HCT116 (cell line): ENCODE measurements at regions not wholly inside any gene's neighbourhood (a gene's known extent, or its start where the extent isn't known, plus 50 kb on each side); places are given as distances from the start of the nearest gene placed in this dataset.

Experiments
- ATAC-seq: fragments of 200-7000 bp; cut with Tn5 transposase; 2 replicates; pipeline ENCODE4 v1.9.1; 2020; ENCODE audit warnings: mild to moderate bottlenecking, moderate library complexity
- BruUV-seq: library from RNA; stranded (reverse); fragments of 400-500 nt; replicated peaks from 2 replicates; lab custom pipeline; 2021; lab: Mats Ljungman, UMichigan
- CTCF ChIA-PET: fragments of 300-600 bp; sonication (Branson Sonifier 250); formaldehyde crosslinking; loops from one replicate; lab custom pipeline; 2021; ENCODE audit warnings: antibody characterized with exemption; lab: Charles Lee
- POLR2A ChIA-PET: fragments of 300-600, 350-600 bp; sonication (Branson Sonifier 250); formaldehyde crosslinking; loops from one replicate; lab custom pipeline; 2021; ENCODE audit warnings: antibody characterized with exemption; lab: Charles Lee
- RAD21 ChIA-PET, 2 experiments: fragments of 300-600 bp; sonication (Branson Sonifier 250); formaldehyde crosslinking; loops; one replicate each; lab custom pipeline; 2023; ENCODE audit warnings: low total read pairs in 2 of 2; ENCODE audit not compliant: uncharacterized antibody in 2 of 2, unreplicated experiment in 2 of 2, low non-redundant PET in 1 of 2; lab: Charles Lee
- DNase-seq: peaks from one replicate; pipeline ENCODE4 v3.0.0-alpha.2; 2010; ENCODE audit warnings: low read depth, low spot score
- H2AFZ ChIP-seq: fragments of 200-600 bp; shearing (Covaris generic), sonication (generic); 2 replicates; pipeline ENCODE4 v1.6.1; 2017; ENCODE audit warnings: low read depth, mixed run types, mixed read lengths, antibody characterized with exemption, low read length; ENCODE audit not compliant: poor library complexity, severe bottlenecking
- H3K27ac ChIP-seq: 2 replicates; pipeline ENCODE4 v1.5.1; 2012; ENCODE audit warnings: low read depth, low read length
- H3K27me3 ChIP-seq: fragments of 200-600 bp; sonication (generic); 2 replicates; pipeline ENCODE4 v1.6.1; 2016; ENCODE audit warnings: mixed run types, low read length, mixed read lengths; ENCODE audit not compliant: insufficient read depth
- H3K36me3 ChIP-seq, 2 experiments: fragments of 200-500 bp in 1 of 2; fragments of 200-600 bp in 1 of 2; sonication (Bioruptor generic) in 1 of 2; sonication (generic) in 1 of 2; 2 replicates each; pipeline versions ENCODE4 v1.5.1 to v1.6.1; 2014 to 2016; ENCODE audit warnings: low read length in 2 of 2, inconsistent platforms in 1 of 2, mixed read lengths in 1 of 2, mixed run types in 1 of 2; ENCODE audit not compliant: insufficient read depth in 2 of 2, control insufficient read depth in 1 of 2
- H3K4me1 ChIP-seq, 2 experiments: fragments of 200-600 bp in 1 of 2; sonication (generic) in 1 of 2; 2 replicates each; pipeline versions ENCODE4 v1.5.1 to v1.6.1; 2012 to 2017; ENCODE audit warnings: low read length in 2 of 2, inconsistent platforms in 1 of 2, mild to moderate bottlenecking in 1 of 2, mixed read lengths in 1 of 2, mixed run types in 1 of 2, moderate library complexity in 1 of 2; ENCODE audit not compliant: insufficient read depth in 2 of 2, control insufficient read depth in 1 of 2
- H3K4me2 ChIP-seq: fragments of 200-600 bp; sonication (generic); 2 replicates; pipeline ENCODE4 v1.6.1; 2017; ENCODE audit warnings: mixed run types, low read length, mixed read lengths
- H3K4me3 ChIP-seq, 2 experiments: fragments of 200-600 bp in 1 of 2; sonication (generic) in 1 of 2; replicated peaks in 1 of 2; 2 replicates each; pipeline ENCODE4 v1.5.1; 2011 to 2016; ENCODE audit warnings: low read length in 2 of 2, control low read depth in 1 of 2, low read depth in 1 of 2, mild to moderate bottlenecking in 1 of 2, mixed read lengths in 1 of 2, mixed run types in 1 of 2
- H3K79me2 ChIP-seq: fragments of 200-600 bp; sonication (generic); 2 replicates; pipeline ENCODE4 v1.6.1; 2017; ENCODE audit warnings: mild to moderate bottlenecking, mixed run types, low read length, moderate library complexity, mixed read lengths; ENCODE audit not compliant: insufficient read depth
- H3K9ac ChIP-seq: fragments of 200-600 bp; sonication (generic); 2 replicates; pipeline ENCODE4 v1.6.1; 2016; ENCODE audit warnings: low read length, mixed read lengths
- H3K9me2 ChIP-seq: fragments of 200-600 bp; sonication (generic), shearing (Covaris generic); 2 replicates; pipeline ENCODE4 v1.6.1; 2017; ENCODE audit warnings: mixed run types, mild to moderate bottlenecking, moderate library complexity; ENCODE audit not compliant: insufficient read depth
- H3K9me3 ChIP-seq, 2 experiments: fragments of 200-500 bp in 1 of 2; fragments of 200-600 bp in 1 of 2; sonication (Bioruptor generic) in 1 of 2; sonication (generic) in 1 of 2; 2 replicates each; pipeline ENCODE4 v1.6.1; 2014 to 2017; ENCODE audit warnings: low read length in 2 of 2, mixed read lengths in 2 of 2, inconsistent platforms in 1 of 2, low read depth in 1 of 2, mild to moderate bottlenecking in 1 of 2, mixed run types in 1 of 2, moderate library complexity in 1 of 2; ENCODE audit not compliant: control insufficient read depth in 1 of 2, insufficient read depth in 1 of 2
- H4K20me1 ChIP-seq: fragments of 200-600 bp; sonication (generic), shearing (Covaris generic); 2 replicates; pipeline ENCODE4 v1.6.1; 2017; ENCODE audit warnings: mixed run types, mild to moderate bottlenecking, moderate library complexity; ENCODE audit not compliant: insufficient read depth
- CBX3 ChIP-seq: IDR thresholded peaks from 2 replicates; pipeline ENCODE4 v1.6.1; 2012; ENCODE audit warnings: low read depth
- ELF1 ChIP-seq: IDR thresholded peaks from 2 replicates; pipeline ENCODE4 v1.6.1; 2012; ENCODE audit warnings: low read depth, borderline replicate concordance
- EZH2 ChIP-seq: fragments of 200-600 bp; sonication (generic); IDR thresholded peaks from 2 replicates; pipeline ENCODE4 v1.6.1; 2017; ENCODE audit warnings: antibody characterized with exemption, mixed run types
- EZH2phosphoT487 ChIP-seq: fragments of 200-600 bp; IDR thresholded peaks from 2 replicates; pipeline ENCODE4 v1.6.1; 2018; ENCODE audit warnings: antibody characterized with exemption, borderline replicate concordance
- FOSL1 ChIP-seq: IDR thresholded peaks from 2 replicates; pipeline ENCODE4 v1.6.1; 2012; ENCODE audit warnings: low read depth
- JUND ChIP-seq: IDR thresholded peaks from 2 replicates; pipeline ENCODE4 v1.6.1; 2012
- POLR2A ChIP-seq: IDR thresholded peaks from 2 replicates; pipeline ENCODE4 v1.7.0; 2011; ENCODE audit warnings: borderline replicate concordance; ENCODE audit not compliant: insufficient read depth, insufficient read length; ENCODE audit errors: extremely low read depth
- POLR2AphosphoS5 ChIP-seq: IDR thresholded peaks from 2 replicates; pipeline ENCODE4 v1.6.1; 2011; ENCODE audit warnings: mild to moderate bottlenecking, low read depth, low read length, moderate library complexity
- RAD21 ChIP-seq: IDR thresholded peaks from 2 replicates; pipeline ENCODE4 v1.6.1; 2012; ENCODE audit warnings: low read depth, mild to moderate bottlenecking
- SIN3A ChIP-seq: IDR thresholded peaks from 2 replicates; pipeline ENCODE4 v1.6.1; 2012; ENCODE audit warnings: low read depth
- SP1 ChIP-seq: IDR thresholded peaks from 2 replicates; pipeline ENCODE4 v1.6.1; 2012; ENCODE audit warnings: low read depth
- SRF ChIP-seq: IDR thresholded peaks from 2 replicates; pipeline ENCODE4 v1.6.1; 2012; ENCODE audit warnings: low read depth
- YY1 ChIP-seq: IDR thresholded peaks from 2 replicates; pipeline ENCODE4 v1.6.1; 2011; ENCODE audit warnings: low read length, low read depth, moderate library complexity, mild to moderate bottlenecking; ENCODE audit not compliant: insufficient replicate concordance; ENCODE audit errors: extremely low read depth
- ZBTB33 ChIP-seq: IDR thresholded peaks from 2 replicates; pipeline ENCODE4 v1.6.1; 2011; ENCODE audit warnings: mild to moderate bottlenecking, low read length, moderate library complexity; ENCODE audit not compliant: insufficient replicate concordance; ENCODE audit errors: extremely low read depth
- ZFX ChIP-seq: fragments of 450-650 bp; IDR thresholded peaks from 2 replicates; pipeline ENCODE4 v1.6.1; 2017
- ZNF274 ChIP-seq: fragments of 200-500 bp; sonication (Bioruptor generic); IDR thresholded peaks from 2 replicates; pipeline ENCODE4 v1.6.1; 2014; ENCODE audit warnings: mild to moderate bottlenecking, low read depth, low read length, inconsistent platforms
- intact Hi-C: fragments of 100-400 bp; cut with micrococcal nuclease; formaldehyde crosslinking; loops from 2 replicates; pipeline ENCODE4 v1.10.0; 2022
- TF ChIP-seq, protein P1 (sequence below): IDR thresholded peaks from 2 replicates; pipeline ENCODE4 v1.6.1; 2012; ENCODE audit warnings: low read depth
- TF ChIP-seq, protein P2 (sequence below): IDR thresholded peaks from 2 replicates; pipeline ENCODE4 v1.6.1; 2012
- TF ChIP-seq, protein P3 (sequence below), 3 experiments: fragments of 200-600 bp in 1 of 3; sonication (generic) in 1 of 3; IDR thresholded peaks in 2 of 3; conservative IDR thresholded peaks in 1 of 3; 2 replicates each; pipeline ENCODE4 v1.5.1; 2012 to 2017; ENCODE audit warnings: low read depth in 2 of 3, low read length in 2 of 3, antibody characterized with exemption in 1 of 3, borderline replicate concordance in 1 of 3, control low read depth in 1 of 3, mild to moderate bottlenecking in 1 of 3, mixed read lengths in 1 of 3, mixed run types in 1 of 3, moderate library complexity in 1 of 3; ENCODE audit not compliant: insufficient read depth in 1 of 3
- TF ChIP-seq, protein P4 (sequence below): IDR thresholded peaks from 2 replicates; pipeline ENCODE4 v1.6.1; 2012

DNA sequence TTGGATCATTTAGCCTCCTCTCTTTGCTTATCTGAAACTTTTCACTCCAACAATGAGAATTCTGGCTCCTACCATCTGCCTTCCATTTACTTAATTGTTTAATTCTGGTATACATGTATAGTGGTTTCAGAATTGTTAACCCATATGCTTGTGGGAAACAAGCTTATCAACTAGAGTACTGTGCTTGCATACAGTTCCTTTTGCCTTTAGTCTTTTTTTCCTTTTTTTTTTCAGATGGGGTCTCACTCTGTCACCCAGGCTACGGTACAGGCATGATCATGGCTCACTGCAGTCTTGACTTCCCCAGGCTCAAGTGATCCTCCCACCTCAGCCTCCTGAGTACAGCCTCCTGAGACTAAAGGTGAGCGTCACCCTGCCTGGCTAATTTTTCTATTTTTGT is 153.8 kb upstream of the LHX5 start:
- no peak overlapping the region for H3K27ac ChIP-seq
- H3K9me3 ChIP-seq, result no peaks in the 10 kb centered on the region; a peak in 1 of 4 replicates
- no peak for DNase-seq
- ATAC-seq, result no peak
- ChIA-PET CTCF (no interaction called here), POLR2A (no interaction called here), RAD21 (no interaction called here)
- no peak overlapping the region for H3K4me3 ChIP-seq
- no peaks in the 10 kb centered on the region for H4K20me1 ChIP-seq
- no peaks in the 10 kb centered on the region for H3K36me3 ChIP-seq
- no peak overlapping the region for H3K9ac ChIP-seq
- H2AFZ ChIP-seq, result no peak overlapping the region
- H3K9me2 ChIP-seq, result no peaks in the 10 kb centered on the region
- H3K27me3 ChIP-seq, result peaks cover 7% of the 10 kb centered on the region; the same call in 1 of the 2 replicates
- TF ChIP-seq, protein P1, sequence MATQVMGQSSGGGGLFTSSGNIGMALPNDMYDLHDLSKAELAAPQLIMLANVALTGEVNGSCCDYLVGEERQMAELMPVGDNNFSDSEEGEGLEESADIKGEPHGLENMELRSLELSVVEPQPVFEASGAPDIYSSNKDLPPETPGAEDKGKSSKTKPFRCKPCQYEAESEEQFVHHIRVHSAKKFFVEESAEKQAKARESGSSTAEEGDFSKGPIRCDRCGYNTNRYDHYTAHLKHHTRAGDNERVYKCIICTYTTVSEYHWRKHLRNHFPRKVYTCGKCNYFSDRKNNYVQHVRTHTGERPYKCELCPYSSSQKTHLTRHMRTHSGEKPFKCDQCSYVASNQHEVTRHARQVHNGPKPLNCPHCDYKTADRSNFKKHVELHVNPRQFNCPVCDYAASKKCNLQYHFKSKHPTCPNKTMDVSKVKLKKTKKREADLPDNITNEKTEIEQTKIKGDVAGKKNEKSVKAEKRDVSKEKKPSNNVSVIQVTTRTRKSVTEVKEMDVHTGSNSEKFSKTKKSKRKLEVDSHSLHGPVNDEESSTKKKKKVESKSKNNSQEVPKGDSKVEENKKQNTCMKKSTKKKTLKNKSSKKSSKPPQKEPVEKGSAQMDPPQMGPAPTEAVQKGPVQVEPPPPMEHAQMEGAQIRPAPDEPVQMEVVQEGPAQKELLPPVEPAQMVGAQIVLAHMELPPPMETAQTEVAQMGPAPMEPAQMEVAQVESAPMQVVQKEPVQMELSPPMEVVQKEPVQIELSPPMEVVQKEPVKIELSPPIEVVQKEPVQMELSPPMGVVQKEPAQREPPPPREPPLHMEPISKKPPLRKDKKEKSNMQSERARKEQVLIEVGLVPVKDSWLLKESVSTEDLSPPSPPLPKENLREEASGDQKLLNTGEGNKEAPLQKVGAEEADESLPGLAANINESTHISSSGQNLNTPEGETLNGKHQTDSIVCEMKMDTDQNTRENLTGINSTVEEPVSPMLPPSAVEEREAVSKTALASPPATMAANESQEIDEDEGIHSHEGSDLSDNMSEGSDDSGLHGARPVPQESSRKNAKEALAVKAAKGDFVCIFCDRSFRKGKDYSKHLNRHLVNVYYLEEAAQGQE, result no peak
- no peak for TF ChIP-seq ELF1
- TF ChIP-seq ZNF274, result no peak
- no peak for TF ChIP-seq RAD21
- no peak for TF ChIP-seq ZFX
- TF ChIP-seq, protein P2, sequence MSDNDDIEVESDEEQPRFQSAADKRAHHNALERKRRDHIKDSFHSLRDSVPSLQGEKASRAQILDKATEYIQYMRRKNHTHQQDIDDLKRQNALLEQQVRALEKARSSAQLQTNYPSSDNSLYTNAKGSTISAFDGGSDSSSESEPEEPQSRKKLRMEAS, result no peak
- no peak for TF ChIP-seq EZH2
- no peak for TF ChIP-seq POLR2AphosphoS5
- TF ChIP-seq SIN3A, result no peak
- no peak for TF ChIP-seq EZH2phosphoT487
- no peak for TF ChIP-seq POLR2A
- no peak for TF ChIP-seq JUND
- TF ChIP-seq SRF, result no peak
- TF ChIP-seq CBX3, result no peak
- TF ChIP-seq, protein P3, sequence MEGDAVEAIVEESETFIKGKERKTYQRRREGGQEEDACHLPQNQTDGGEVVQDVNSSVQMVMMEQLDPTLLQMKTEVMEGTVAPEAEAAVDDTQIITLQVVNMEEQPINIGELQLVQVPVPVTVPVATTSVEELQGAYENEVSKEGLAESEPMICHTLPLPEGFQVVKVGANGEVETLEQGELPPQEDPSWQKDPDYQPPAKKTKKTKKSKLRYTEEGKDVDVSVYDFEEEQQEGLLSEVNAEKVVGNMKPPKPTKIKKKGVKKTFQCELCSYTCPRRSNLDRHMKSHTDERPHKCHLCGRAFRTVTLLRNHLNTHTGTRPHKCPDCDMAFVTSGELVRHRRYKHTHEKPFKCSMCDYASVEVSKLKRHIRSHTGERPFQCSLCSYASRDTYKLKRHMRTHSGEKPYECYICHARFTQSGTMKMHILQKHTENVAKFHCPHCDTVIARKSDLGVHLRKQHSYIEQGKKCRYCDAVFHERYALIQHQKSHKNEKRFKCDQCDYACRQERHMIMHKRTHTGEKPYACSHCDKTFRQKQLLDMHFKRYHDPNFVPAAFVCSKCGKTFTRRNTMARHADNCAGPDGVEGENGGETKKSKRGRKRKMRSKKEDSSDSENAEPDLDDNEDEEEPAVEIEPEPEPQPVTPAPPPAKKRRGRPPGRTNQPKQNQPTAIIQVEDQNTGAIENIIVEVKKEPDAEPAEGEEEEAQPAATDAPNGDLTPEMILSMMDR (IDR thresholded peaks at IDR 0.05 in 2 of 3, conservative IDR thresholded peaks at IDR 0.05 in 1 of 3; ENCODE audit: borderline replicate concordance in 1 of 3, insufficient read depth in 1 of 3, low read depth in 2 of 3, low read length in 2 of 3), result no peak
- no peak for TF ChIP-seq YY1
- TF ChIP-seq, protein P4, sequence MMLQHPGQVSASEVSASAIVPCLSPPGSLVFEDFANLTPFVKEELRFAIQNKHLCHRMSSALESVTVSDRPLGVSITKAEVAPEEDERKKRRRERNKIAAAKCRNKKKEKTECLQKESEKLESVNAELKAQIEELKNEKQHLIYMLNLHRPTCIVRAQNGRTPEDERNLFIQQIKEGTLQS, result no peak
- no peak for TF ChIP-seq SP1
- no peak for TF ChIP-seq FOSL1
- no peak for TF ChIP-seq ZBTB33
- intact Hi-C loops, result no loop called here
- no peaks in the 10 kb centered on the region for H3K79me2 ChIP-seq
- no peak overlapping the region for H3K4me2 ChIP-seq
- H3K4me1 ChIP-seq, result no peaks in the 10 kb centered on the region
- no TSS peak for BruUV-seq
